OCI-LY7 (cell line): ENCODE measurements at regions not wholly inside any gene's neighbourhood (a gene's known extent, or its start where the extent isn't known, plus 50 kb on each side); places are given as distances from the start of the nearest gene placed in this dataset.

Experiments
- BruUV-seq: library from RNA; stranded (reverse); fragments of 400-500 nt; replicated peaks from 2 replicates; lab custom pipeline; 2021; lab: Mats Ljungman, UMichigan
- CTCF ChIA-PET: fragments of 300-600 bp; sonication (Branson Sonifier 250); formaldehyde crosslinking; loops from one replicate; lab custom pipeline; 2022; ENCODE audit warnings: antibody characterized with exemption; ENCODE audit not compliant: unreplicated experiment; lab: Charles Lee
- POLR2A ChIA-PET: fragments of 300-600 bp; sonication (Branson Sonifier 250); formaldehyde crosslinking; loops from one replicate; lab custom pipeline; 2022; ENCODE audit warnings: antibody characterized with exemption; lab: Charles Lee
- DNase-seq: peaks from one replicate; pipeline ENCODE4 v3.0.0-alpha.2; 2015; ENCODE audit warnings: low spot score
- H2AFZ ChIP-seq: fragments of 200-600 bp; sonication (generic), shearing (Covaris generic); 2 replicates; pipeline ENCODE4 v1.6.1; 2014; ENCODE audit warnings: mild to moderate bottlenecking, antibody characterized with exemption, low read length, moderate library complexity
- H3K27ac ChIP-seq: fragments of 200-600 bp; sonication (generic); 2 replicates; pipeline ENCODE4 v1.5.1; 2014; ENCODE audit warnings: mixed run types, low read depth, mild to moderate bottlenecking, moderate library complexity, low read length, inconsistent platforms; ENCODE audit not compliant: poor library complexity, severe bottlenecking
- H3K36me3 ChIP-seq: fragments of 200-600 bp; sonication (generic); 2 replicates; pipeline ENCODE4 v1.6.1; 2014; ENCODE audit warnings: mild to moderate bottlenecking, antibody characterized with exemption, low read length, moderate library complexity, mixed read lengths; ENCODE audit not compliant: insufficient read depth
- H3K4me1 ChIP-seq: fragments of 200-600 bp; sonication (generic); 2 replicates; pipeline ENCODE4 v1.5.1; 2014; ENCODE audit warnings: mild to moderate bottlenecking, low read length; ENCODE audit not compliant: insufficient read depth, poor library complexity, severe bottlenecking
- H3K4me2 ChIP-seq: fragments of 200-600 bp; sonication (generic); 2 replicates; pipeline ENCODE4 v1.6.1; 2014; ENCODE audit warnings: mild to moderate bottlenecking, low read length
- H3K4me3 ChIP-seq: fragments of 200-600 bp; sonication (generic); 2 replicates; pipeline ENCODE4 v1.5.1; 2014; ENCODE audit warnings: mild to moderate bottlenecking, low read depth, low read length; ENCODE audit not compliant: poor library complexity, severe bottlenecking
- H3K79me2 ChIP-seq: fragments of 200-600 bp; sonication (generic); 2 replicates; pipeline ENCODE4 v1.6.1; 2016; ENCODE audit warnings: low read depth, mild to moderate bottlenecking, low read length, moderate library complexity, mixed read lengths; ENCODE audit not compliant: insufficient read depth
- H3K9me2 ChIP-seq: fragments of 200-600 bp; sonication (generic); 2 replicates; pipeline ENCODE4 v1.6.1; 2016; ENCODE audit warnings: mild to moderate bottlenecking, low read length, mixed read lengths; ENCODE audit not compliant: insufficient read depth
- H3K9me3 ChIP-seq: fragments of 200-600 bp; sonication (generic); 2 replicates; pipeline ENCODE4 v1.6.1; 2014; ENCODE audit warnings: mild to moderate bottlenecking, mixed run types, low read length, mixed read lengths
- H4K20me1 ChIP-seq: fragments of 200-600 bp; sonication (generic); 2 replicates; pipeline ENCODE4 v1.6.1; 2014; ENCODE audit warnings: mild to moderate bottlenecking, antibody characterized with exemption, low read length, moderate library complexity, mixed read lengths; ENCODE audit not compliant: insufficient read depth
- EZH2phosphoT487 ChIP-seq: fragments of 200-600 bp; sonication (generic); IDR thresholded peaks from 2 replicates; pipeline ENCODE4 v1.6.1; 2018; ENCODE audit warnings: low read depth, borderline replicate concordance, mild to moderate bottlenecking, mixed run types, antibody characterized with exemption, low read length, moderate library complexity, mixed read lengths
- intact Hi-C: fragments of 100-400 bp; cut with micrococcal nuclease; formaldehyde crosslinking; loops from one replicate; pipeline ENCODE4 v1.10.0; 2022; ENCODE audit not compliant: unreplicated experiment
- TF ChIP-seq, protein P1 (sequence below): fragments of 200-600 bp; sonication (generic); conservative IDR thresholded peaks from 2 replicates; pipeline ENCODE4 v1.5.1; 2014; ENCODE audit warnings: mild to moderate bottlenecking, antibody characterized with exemption, low read length, moderate library complexity, mixed read lengths

DNA sequence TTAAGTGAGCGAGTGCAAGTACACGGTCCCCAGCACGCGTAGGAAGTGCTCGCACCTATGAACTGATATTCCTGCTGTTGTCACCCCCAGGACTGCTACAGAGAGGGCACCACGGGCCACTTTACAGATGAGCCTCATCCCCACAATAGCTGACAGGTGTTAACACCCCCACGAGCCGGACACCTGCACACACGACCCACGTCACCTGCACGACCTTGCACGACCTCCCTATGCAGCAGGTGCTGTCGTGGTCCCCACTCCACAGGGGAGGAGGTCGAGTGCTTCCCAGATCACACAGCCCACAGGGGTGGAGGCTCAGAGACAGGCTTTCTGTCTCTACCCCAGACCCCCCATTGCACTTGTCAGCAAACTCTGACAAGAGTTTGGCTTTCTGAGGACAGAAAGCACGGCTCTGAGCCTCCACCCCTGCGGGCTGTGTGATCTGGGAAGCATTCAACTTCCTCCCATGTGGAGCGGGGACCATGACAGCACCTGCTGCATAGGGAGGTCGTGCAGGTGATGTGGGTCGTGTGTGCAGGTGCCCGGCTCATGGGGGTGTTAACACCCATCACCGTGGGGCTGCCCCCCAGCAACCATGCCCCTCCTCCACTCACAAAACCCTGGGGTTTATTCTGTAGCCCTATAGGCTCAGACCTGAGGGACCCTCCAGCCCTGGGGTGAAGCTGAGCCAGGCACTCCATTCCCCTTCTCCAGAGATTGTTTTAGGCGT, 80.8 kb downstream of the MATN1 start:
- no peak for TF ChIP-seq EZH2phosphoT487
- TF ChIP-seq, protein P1, sequence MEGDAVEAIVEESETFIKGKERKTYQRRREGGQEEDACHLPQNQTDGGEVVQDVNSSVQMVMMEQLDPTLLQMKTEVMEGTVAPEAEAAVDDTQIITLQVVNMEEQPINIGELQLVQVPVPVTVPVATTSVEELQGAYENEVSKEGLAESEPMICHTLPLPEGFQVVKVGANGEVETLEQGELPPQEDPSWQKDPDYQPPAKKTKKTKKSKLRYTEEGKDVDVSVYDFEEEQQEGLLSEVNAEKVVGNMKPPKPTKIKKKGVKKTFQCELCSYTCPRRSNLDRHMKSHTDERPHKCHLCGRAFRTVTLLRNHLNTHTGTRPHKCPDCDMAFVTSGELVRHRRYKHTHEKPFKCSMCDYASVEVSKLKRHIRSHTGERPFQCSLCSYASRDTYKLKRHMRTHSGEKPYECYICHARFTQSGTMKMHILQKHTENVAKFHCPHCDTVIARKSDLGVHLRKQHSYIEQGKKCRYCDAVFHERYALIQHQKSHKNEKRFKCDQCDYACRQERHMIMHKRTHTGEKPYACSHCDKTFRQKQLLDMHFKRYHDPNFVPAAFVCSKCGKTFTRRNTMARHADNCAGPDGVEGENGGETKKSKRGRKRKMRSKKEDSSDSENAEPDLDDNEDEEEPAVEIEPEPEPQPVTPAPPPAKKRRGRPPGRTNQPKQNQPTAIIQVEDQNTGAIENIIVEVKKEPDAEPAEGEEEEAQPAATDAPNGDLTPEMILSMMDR: no peak
- no peak overlapping the region for H3K4me3 ChIP-seq
- BruUV-seq: no TSS peak
- POLR2A ChIA-PET: no interaction called here
- H3K4me1 ChIP-seq: no peaks in the 10 kb centered on the region
- CTCF ChIA-PET: no interaction called here
- no peak overlapping the region for H2AFZ ChIP-seq
- DNase-seq: no peak
- no peaks in the 10 kb centered on the region for H3K79me2 ChIP-seq
- no peaks in the 10 kb centered on the region for H3K36me3 ChIP-seq
- no peaks in the 10 kb centered on the region for H3K9me3 ChIP-seq
- H4K20me1 ChIP-seq: no peaks in the 10 kb centered on the region
- no peak overlapping the region for H3K27ac ChIP-seq
- no peak overlapping the region for H3K4me2 ChIP-seq
- H3K9me2 ChIP-seq: no peaks in the 10 kb centered on the region
- intact Hi-C loops: no loop called here

DNA sequence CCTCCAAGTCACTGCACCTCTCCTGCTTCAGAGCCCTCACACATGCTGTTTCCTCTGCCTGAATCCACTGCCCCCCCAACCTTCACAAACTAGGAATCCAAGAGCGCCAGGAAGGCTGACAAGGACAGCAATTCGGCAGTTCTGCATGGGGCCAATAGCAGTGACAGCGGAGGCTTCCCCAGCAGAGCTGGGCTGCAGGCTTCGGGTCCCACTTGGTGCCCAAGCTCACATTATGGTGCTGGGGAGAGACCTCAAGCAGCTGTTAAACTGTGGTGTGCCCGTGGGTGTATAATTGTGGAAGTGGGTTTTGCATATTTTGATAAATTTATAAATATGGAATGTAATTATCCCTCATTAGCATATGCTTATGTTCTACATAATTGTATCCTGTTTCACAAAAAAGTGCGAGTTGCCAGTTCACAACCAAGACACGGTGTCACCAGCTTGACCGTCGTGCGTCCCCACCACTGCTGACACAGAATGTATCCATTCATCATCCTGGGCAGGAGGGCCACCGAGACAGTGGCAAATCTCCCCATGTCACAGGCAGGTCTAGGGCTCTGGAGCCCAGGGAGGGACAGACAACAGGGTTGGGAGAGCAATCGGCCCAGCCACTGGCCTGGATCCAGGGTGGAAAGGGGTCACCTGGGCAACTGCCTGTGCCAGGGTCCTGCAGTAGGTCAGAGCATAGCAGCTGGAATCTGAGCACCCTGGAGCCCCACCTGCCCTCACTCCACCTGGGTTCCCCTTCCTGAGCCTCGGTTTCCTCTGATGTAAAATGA, 81.6 kb downstream of the MATN1 start:
- H3K27ac ChIP-seq: no peak overlapping the region
- no peaks in the 10 kb centered on the region for H3K36me3 ChIP-seq
- no peaks in the 10 kb centered on the region for H3K4me1 ChIP-seq
- no peaks in the 10 kb centered on the region for H3K79me2 ChIP-seq
- intact Hi-C loops: no loop called here
- H3K4me2 ChIP-seq: no peak overlapping the region
- no peaks in the 10 kb centered on the region for H4K20me1 ChIP-seq
- no peaks in the 10 kb centered on the region for H3K9me3 ChIP-seq
- no peaks in the 10 kb centered on the region for H3K9me2 ChIP-seq
- TF ChIP-seq, protein P1: no peak
- TF ChIP-seq EZH2phosphoT487: no peak
- ChIA-PET CTCF (no interaction called here), POLR2A (interaction anchor here (0.6 kb wide), 1 partner anchor 14 kb away, joined by 4 read pairs; no protein-coding TSS in a partner anchor)
- no peak for DNase-seq
- no TSS peak for BruUV-seq
- H2AFZ ChIP-seq: no peak overlapping the region
- H3K4me3 ChIP-seq: no peak overlapping the region
